Heart left ventricle (tissue), 13 donors: ENCODE measurements at regions not wholly inside any gene's neighbourhood (a gene's known extent, or its start where the extent isn't known, plus 50 kb on each side); places are given as distances from the start of the nearest gene placed in this dataset.

ENCODE experiments used
- CTCF ChIP-seq, 12 donors: fragments of 200-600 bp; sonication (generic) in 4 of 12; IDR thresholded peaks; one replicate each; pipeline versions ENCODE4 v1.5.0 to v1.8.0; 2018 to 2022; ENCODE audit warnings: antibody characterized with exemption in 12 of 12, mild to moderate bottlenecking in 5 of 12
- POLR2A ChIP-seq, 2 donors: fragments of 450-650 bp; IDR thresholded peaks; one replicate each; pipeline ENCODE4 v1.6.1; 2017; ENCODE audit warnings: antibody characterized with exemption in 2 of 2, mild to moderate bottlenecking in 2 of 2, moderate library complexity in 2 of 2
- donor health status: ischemic (EF 13 %, LVEDD 7.1; RV severe dilation, severe dysfunction).
- donor health status: DM: no; HTN: yes; CAD: no.
- donor health status: DM: no; HTN: no; CAD: no.
- donor health status: ischemic (EF 25% LVEDD 6.9; RV normal size, moderate dysfunction).
- donor health status: ischemic (EF 25% LVEDD 5.7; RV mildly dilated, moderate dysfunction).
- donor health status: ischemic (EF 35%, LVEDD 5.7; RV mildly dilated, moderate dysfunction).
- donor health status: nonischemic (EF 11% LVEDD 7.7; RV severe dilation, severe dysfunction).
- donor health status: DM: yes; HTN: yes; CAD: no.
- donor health status: PGD.
- donor health status: ischemic (EF 29% LVEDD 5.4; RV normal size, mild dysfunction).
- donor health status: nonischemic (EF 23%, LVEDD 6.1; RV moderate dilation, normal function).

- no peak for TF ChIP-seq POLR2A (IDR thresholded peaks at IDR 0.05)
- peak in 2 of 12 donors; percentile 11 to 19 for TF ChIP-seq CTCF (IDR thresholded peaks at IDR 0.05)
Observed at GRCh38 chr11:33984682-33985389, 66.7 kb upstream of the CAPRIN1 start.
